ENCODE measurements at regions not wholly inside any gene's neighbourhood (a gene's known extent, or its start where the extent isn't known, plus 50 kb on each side); places are given as distances from the start of the nearest gene placed in this dataset.

DNA sequence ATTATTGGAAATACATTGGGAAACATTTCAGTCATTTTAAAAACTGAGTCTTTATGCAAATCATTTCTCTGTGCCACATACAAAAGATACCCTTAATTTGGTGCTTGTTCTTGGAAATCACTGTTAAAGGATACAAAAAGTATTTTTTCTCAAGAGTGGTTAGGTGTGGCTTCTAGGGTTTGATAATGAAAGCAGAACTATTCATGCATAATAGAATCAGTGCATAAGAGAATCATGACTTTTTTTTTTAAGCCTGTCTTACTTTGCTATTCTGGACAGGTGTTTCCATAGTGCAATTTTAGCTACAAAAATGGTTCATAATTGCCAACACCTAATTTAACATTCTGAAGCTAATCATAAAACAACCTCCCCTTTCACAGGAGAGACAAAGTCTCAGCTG lies 233.0 kb upstream of the NRIP1 start:
- TF ChIP-seq, protein P1, sequence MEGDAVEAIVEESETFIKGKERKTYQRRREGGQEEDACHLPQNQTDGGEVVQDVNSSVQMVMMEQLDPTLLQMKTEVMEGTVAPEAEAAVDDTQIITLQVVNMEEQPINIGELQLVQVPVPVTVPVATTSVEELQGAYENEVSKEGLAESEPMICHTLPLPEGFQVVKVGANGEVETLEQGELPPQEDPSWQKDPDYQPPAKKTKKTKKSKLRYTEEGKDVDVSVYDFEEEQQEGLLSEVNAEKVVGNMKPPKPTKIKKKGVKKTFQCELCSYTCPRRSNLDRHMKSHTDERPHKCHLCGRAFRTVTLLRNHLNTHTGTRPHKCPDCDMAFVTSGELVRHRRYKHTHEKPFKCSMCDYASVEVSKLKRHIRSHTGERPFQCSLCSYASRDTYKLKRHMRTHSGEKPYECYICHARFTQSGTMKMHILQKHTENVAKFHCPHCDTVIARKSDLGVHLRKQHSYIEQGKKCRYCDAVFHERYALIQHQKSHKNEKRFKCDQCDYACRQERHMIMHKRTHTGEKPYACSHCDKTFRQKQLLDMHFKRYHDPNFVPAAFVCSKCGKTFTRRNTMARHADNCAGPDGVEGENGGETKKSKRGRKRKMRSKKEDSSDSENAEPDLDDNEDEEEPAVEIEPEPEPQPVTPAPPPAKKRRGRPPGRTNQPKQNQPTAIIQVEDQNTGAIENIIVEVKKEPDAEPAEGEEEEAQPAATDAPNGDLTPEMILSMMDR (IDR thresholded peaks at IDR 0.05) = no peak
- TF ChIP-seq POLR2AphosphoS5 (IDR thresholded peaks at IDR 0.05) (no peak), POLR2A (IDR thresholded peaks at IDR 0.05) (no peak)

Data from breast epithelium (tissue), 3 donors.